ENCODE measurements at regions not wholly inside any gene's neighbourhood (a gene's known extent, or its start where the extent isn't known, plus 50 kb on each side); places are given as distances from the start of the nearest gene placed in this dataset.
"Not testable (repeated sequence)": the region's sequence is repeated elsewhere in the genome, so short reads cannot be mapped to it uniquely, and the experiment has no call there.

GRCh38 chr15:96869122-96869521, 538.6 kb downstream of the NR2F2 start:
- TF ChIP-seq CTCF (IDR thresholded peaks at IDR 0.05; ENCODE audit: partially characterized antibody, unreplicated experiment) = no peak
- no peak overlapping the region for H3K4me3 Mint-ChIP-seq (ENCODE audit: unreplicated experiment)
- H3K4me1 Mint-ChIP-seq (ENCODE audit: low read depth, unreplicated experiment) = no peaks in the 10 kb centered on the region
- H3K36me3 Mint-ChIP-seq (ENCODE audit: unreplicated experiment) = no peaks in the 10 kb centered on the region
- no peak overlapping the region for H3K27ac Mint-ChIP-seq (ENCODE audit: unreplicated experiment)
- peaks cover 1% of the 10 kb centered on the region for H3K9me3 Mint-ChIP-seq (ENCODE audit: unreplicated experiment)
- H3K27me3 Mint-ChIP-seq (ENCODE audit: unreplicated experiment) = peaks cover 3% of the 10 kb centered on the region
- DNase-seq = no peak

GRCh38 chr15:96869790-96870189, 539.3 kb downstream of the NR2F2 start:
- no peak for TF ChIP-seq CTCF (IDR thresholded peaks at IDR 0.05; ENCODE audit: partially characterized antibody, unreplicated experiment)
- Mint-ChIP-seq H3K4me1 (ENCODE audit: low read depth, unreplicated experiment) (no peaks in the 10 kb centered on the region), H3K27me3 (ENCODE audit: unreplicated experiment) (peaks cover 4% of the 10 kb centered on the region), H3K4me3 (ENCODE audit: unreplicated experiment) (no peak overlapping the region), H3K27ac (ENCODE audit: unreplicated experiment) (no peak overlapping the region), H3K9me3 (ENCODE audit: unreplicated experiment) (peaks cover 1% of the 10 kb centered on the region), H3K36me3 (ENCODE audit: unreplicated experiment) (no peaks in the 10 kb centered on the region)
- no peak for DNase-seq

- no peak for TF ChIP-seq CTCF (IDR thresholded peaks at IDR 0.05; ENCODE audit: partially characterized antibody, unreplicated experiment)
- H3K9me3 Mint-ChIP-seq (ENCODE audit: unreplicated experiment) = peaks cover 1% of the 10 kb centered on the region
- no peaks in the 10 kb centered on the region for H3K36me3 Mint-ChIP-seq (ENCODE audit: unreplicated experiment)
- no peak overlapping the region for H3K4me3 Mint-ChIP-seq (ENCODE audit: unreplicated experiment)
- peak overlapping the region; percentile 30 for H3K27ac Mint-ChIP-seq (ENCODE audit: unreplicated experiment)
- no peaks in the 10 kb centered on the region for H3K4me1 Mint-ChIP-seq (ENCODE audit: low read depth, unreplicated experiment)
- H3K27me3 Mint-ChIP-seq (ENCODE audit: unreplicated experiment) = peaks cover 4% of the 10 kb centered on the region
- no peak for DNase-seq
These were observed 540.1 kb downstream of the NR2F2 start for GRCh38 chr15:96870580-96870979.

GRCh38 chr15:96877442-96877841, 546.9 kb downstream of the NR2F2 start:
- not testable (repeated sequence) for H3K4me1 Mint-ChIP-seq (ENCODE audit: low read depth, unreplicated experiment); H3K9me3 Mint-ChIP-seq (ENCODE audit: unreplicated experiment); DNase-seq; H3K27me3 Mint-ChIP-seq (ENCODE audit: unreplicated experiment); H3K36me3 Mint-ChIP-seq (ENCODE audit: unreplicated experiment); H3K27ac Mint-ChIP-seq (ENCODE audit: unreplicated experiment); H3K4me3 Mint-ChIP-seq (ENCODE audit: unreplicated experiment)

- Mint-ChIP-seq H3K36me3 (ENCODE audit: unreplicated experiment) (no peaks in the 10 kb centered on the region), H3K27me3 (ENCODE audit: unreplicated experiment) (peaks cover 2% of the 10 kb centered on the region), H3K9me3 (ENCODE audit: unreplicated experiment) (peaks cover 2% of the 10 kb centered on the region), H3K4me1 (ENCODE audit: low read depth, unreplicated experiment) (no peaks in the 10 kb centered on the region), H3K27ac (ENCODE audit: unreplicated experiment) (no peak overlapping the region), H3K4me3 (ENCODE audit: unreplicated experiment) (no peak overlapping the region)
- TF ChIP-seq CTCF (IDR thresholded peaks at IDR 0.05; ENCODE audit: partially characterized antibody, unreplicated experiment) = no peak
- DNase-seq = no peak
These were observed 547.6 kb downstream of the NR2F2 start for GRCh38 chr15:96878129-96878528.

Data from glutamatergic neuron (in vitro differentiated cells).